ENCODE measurements at regions not wholly inside any gene's neighbourhood (a gene's known extent, or its start where the extent isn't known, plus 50 kb on each side); places are given as distances from the start of the nearest gene placed in this dataset.

GRCh38 chr11:17142450-17142849 lies 65.0 kb upstream of the RPS13 start:
- intact Hi-C loops (cut with micrococcal nuclease; ENCODE audit: unreplicated experiment) = no loop called here
- Mint-ChIP-seq H3K27ac (ENCODE audit: unreplicated experiment) (peak overlapping the region; percentile 34), H3K36me3 (ENCODE audit: insufficient read depth, unreplicated experiment) (peaks cover 25% of the 10 kb centered on the region), H3K4me1 (ENCODE audit: low read depth, unreplicated experiment) (peaks cover 4% of the 10 kb centered on the region), H3K27me3 (ENCODE audit: unreplicated experiment) (no peaks in the 10 kb centered on the region), H3K4me3 (ENCODE audit: low read depth, unreplicated experiment) (no peak overlapping the region), H3K9me3 (ENCODE audit: low read depth, unreplicated experiment) (no peaks in the 10 kb centered on the region)
- DNase-seq = no peak
- TF ChIP-seq CTCF (IDR thresholded peaks at IDR 0.05; ENCODE audit: unreplicated experiment) = no peak
- BruUV-seq (replicated peaks) = no TSS peak
- CTCF ChIA-PET = no interaction called here

- no TSS peak for BruUV-seq (replicated peaks)
- peaks cover 21% of the 10 kb centered on the region for H3K36me3 Mint-ChIP-seq (ENCODE audit: insufficient read depth, unreplicated experiment)
Observed at GRCh38 chr11:17141156-17141555, 63.7 kb upstream of the RPS13 start.

GRCh38 chr11:17138562-17138961 lies 61.1 kb upstream of the RPS13 start:
- DNase-seq = no peak
- no TSS peak for BruUV-seq (replicated peaks)
- no peak overlapping the region for H3K27ac Mint-ChIP-seq (ENCODE audit: unreplicated experiment)
- no peaks in the 10 kb centered on the region for H3K9me3 Mint-ChIP-seq (ENCODE audit: low read depth, unreplicated experiment)
- no peak for TF ChIP-seq CTCF (IDR thresholded peaks at IDR 0.05; ENCODE audit: unreplicated experiment)
- intact Hi-C loops (cut with micrococcal nuclease; ENCODE audit: unreplicated experiment) = no loop called here
- no peaks in the 10 kb centered on the region for H3K4me1 Mint-ChIP-seq (ENCODE audit: low read depth, unreplicated experiment)
- H3K4me3 Mint-ChIP-seq (ENCODE audit: low read depth, unreplicated experiment) = no peak overlapping the region
- no peaks in the 10 kb centered on the region for H3K27me3 Mint-ChIP-seq (ENCODE audit: unreplicated experiment)
- CTCF ChIA-PET = interaction anchor here (1.0 kb wide), 1 partner anchor 60 kb away, joined by 5 read pairs; no protein-coding TSS in a partner anchor
- peaks cover 32% of the 10 kb centered on the region for H3K36me3 Mint-ChIP-seq (ENCODE audit: insufficient read depth, unreplicated experiment)

More at GRCh38 chr11:17141156-17141555, 63.7 kb upstream of the RPS13 start:
- Mint-ChIP-seq H3K4me3 (ENCODE audit: low read depth, unreplicated experiment) (no peak overlapping the region), H3K4me1 (ENCODE audit: low read depth, unreplicated experiment) (no peaks in the 10 kb centered on the region), H3K9me3 (ENCODE audit: low read depth, unreplicated experiment) (no peaks in the 10 kb centered on the region), H3K27ac (ENCODE audit: unreplicated experiment) (no peak overlapping the region), H3K27me3 (ENCODE audit: unreplicated experiment) (no peaks in the 10 kb centered on the region)
- TF ChIP-seq CTCF (IDR thresholded peaks at IDR 0.05; ENCODE audit: unreplicated experiment) = no peak
- intact Hi-C loops (cut with micrococcal nuclease; ENCODE audit: unreplicated experiment) = no loop called here
- CTCF ChIA-PET = interaction anchor here (0.7 kb wide), 2 partner anchors 377 to 486 kb away, joined by 3 to 4 read pairs; no protein-coding TSS in a partner anchor
- no peak for DNase-seq

GRCh38 chr11:17135916-17136683 lies 58.6 kb upstream of the RPS13 start:
- no peak for TF ChIP-seq CTCF (IDR thresholded peaks at IDR 0.05; ENCODE audit: unreplicated experiment)
- BruUV-seq (replicated peaks) = no TSS peak
- Mint-ChIP-seq H3K4me3 (ENCODE audit: low read depth, unreplicated experiment) (no peak overlapping the region), H3K36me3 (ENCODE audit: insufficient read depth, unreplicated experiment) (peaks cover 24% of the 10 kb centered on the region), H3K9me3 (ENCODE audit: low read depth, unreplicated experiment) (no peaks in the 10 kb centered on the region), H3K4me1 (ENCODE audit: low read depth, unreplicated experiment) (no peaks in the 10 kb centered on the region), H3K27me3 (ENCODE audit: unreplicated experiment) (no peaks in the 10 kb centered on the region), H3K27ac (ENCODE audit: unreplicated experiment) (no peak overlapping the region)
- DNase-seq = no peak
- intact Hi-C loops (cut with micrococcal nuclease; ENCODE audit: unreplicated experiment) = no loop called here
- CTCF ChIA-PET = no interaction called here
